Lung microvascular endothelial cell (primary cell): ENCODE measurements at regions not wholly inside any gene's neighbourhood (a gene's known extent, or its start where the extent isn't known, plus 50 kb on each side); places are given as distances from the start of the nearest gene placed in this dataset.

ENCODE experiments used
- DNase-seq, 2 donors: peaks; one replicate each; pipeline versions ENCODE4 v3.0.0 to v3.0.0-alpha.2; 2010; ENCODE audit warnings: low read depth in 2 of 2

DNA sequence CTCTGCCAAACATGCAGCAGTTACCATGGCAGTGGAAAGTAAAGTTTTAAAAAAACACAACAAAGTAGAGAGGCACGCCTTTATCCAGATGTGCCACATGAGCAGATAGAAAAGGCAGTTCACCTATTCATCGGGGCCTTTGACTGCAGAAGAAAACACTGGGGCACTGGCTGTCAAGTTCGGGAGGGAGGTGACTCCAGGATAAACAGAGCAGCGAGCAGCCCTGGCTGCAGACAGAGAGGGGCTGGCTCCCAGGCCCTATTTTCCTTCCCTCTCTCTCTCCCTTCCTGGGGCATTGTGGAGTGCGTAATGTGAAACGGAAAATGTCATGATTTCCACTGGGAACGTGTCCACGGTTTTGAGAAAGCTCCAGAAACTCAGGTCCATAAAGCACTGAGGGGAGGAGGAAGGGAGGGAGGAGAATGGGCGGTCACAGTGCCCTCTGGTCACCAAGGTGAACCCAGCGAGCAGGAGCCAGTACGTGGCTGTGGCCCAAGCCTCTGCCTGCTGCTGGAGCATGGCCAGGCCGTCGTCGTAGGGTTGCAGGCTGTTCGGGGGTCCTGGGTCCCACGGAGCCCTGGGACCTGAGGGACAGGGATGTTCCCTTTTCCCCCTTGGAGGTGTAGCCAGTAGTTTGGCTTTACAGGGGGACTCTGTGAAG is 114.7 kb upstream of the IRF2BP2 start:
- DNase-seq = peak; percentile 96 to 99

DNA sequence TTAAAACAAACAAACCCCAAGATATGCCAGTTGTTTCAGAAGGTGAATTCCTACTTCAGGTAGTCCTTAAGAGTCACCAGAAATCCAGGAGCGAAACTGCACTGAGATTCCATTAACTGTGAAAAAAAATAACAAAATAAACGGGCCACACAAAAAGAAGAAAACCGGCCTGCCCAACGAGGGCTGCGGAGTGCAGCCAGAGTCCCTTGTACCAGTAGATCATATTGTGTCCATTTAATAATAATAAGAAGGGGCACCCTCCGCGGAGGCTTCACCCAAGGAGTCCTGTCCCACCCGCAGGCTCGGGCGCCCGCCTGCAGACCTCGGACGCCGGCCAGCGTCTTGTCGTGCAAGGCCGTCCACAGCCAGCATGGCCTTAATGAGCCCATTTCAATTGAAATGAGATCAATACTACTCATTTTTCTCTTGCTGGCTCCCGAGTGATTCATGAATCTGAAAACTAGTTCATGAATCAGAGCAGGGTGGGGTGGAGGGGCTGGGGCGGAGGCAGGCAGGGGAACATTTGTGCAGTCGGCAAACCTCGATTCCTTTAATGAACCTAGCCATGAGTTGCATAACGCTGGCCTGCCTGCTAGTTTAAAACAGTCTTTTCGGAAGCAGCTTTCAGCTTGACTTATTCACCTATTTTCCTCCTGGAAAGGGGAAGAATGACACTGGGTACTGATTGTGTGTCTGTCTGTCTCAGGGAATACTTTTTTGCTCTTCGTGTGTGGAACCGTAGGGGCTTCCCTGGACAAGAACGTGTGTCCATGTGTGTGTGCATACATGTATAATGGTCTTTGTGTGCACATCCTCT is 113.1 kb upstream of the IRF2BP2 start:
- DNase-seq = peak; percentile 90

DNA sequence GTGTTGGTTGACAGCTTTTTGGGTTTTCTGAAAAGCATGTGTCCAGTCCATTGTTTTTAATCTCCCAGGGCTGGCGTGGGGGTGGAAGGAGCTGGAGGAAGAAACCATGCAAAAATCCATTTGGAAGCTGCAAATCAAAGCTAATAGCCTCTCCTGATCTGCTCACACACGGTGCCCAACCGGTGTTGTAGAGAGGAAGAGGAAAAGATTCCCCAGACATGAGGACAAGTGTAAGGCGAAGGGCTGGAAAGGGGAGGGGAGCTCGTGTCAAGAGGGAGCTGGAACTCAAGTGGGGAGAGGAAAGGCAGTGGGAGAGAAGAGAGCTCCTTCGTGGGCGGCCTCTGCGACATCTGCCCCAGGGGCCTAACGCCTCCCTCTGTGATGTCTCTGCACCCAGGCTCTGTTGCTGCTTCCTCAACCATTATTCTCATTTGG is 112.3 kb upstream of the IRF2BP2 start:
- DNase-seq = no peak

DNA sequence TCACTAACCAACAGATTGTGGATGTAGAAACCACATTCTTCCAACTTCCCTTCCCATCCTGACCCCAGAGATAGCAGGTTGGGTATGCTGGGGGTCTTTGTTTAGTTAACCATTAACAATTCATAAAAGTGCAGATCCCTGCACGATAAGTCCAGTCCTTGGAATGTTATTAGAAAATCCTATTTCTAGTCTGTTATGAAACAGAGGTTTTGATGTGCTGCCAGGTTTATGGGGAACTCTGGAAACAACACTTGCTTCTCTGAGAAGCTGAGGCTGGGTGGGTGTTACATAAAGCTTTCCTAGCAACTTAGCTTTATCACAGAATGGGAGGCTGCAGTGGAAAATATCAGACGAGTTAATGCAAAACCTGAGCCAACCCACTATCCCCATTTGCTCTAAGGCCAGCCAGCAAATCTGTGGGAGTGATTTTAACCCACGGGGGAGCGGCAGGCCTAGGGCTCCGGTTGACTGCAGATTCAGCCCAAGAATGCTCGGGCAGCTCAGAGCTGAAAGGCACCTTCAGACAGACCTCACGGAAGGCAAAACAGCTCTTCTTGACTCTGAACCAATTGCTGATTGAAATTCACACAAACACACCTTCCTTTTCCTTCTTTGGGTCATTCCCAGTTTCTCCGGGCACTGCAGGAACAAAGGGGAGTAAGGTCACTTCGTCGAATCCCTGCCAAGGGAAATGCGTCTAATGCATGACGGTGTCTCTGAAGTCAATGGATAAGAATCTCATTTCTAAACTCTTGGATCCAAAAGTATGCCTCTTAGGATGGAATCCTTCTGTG is 111.7 kb upstream of the IRF2BP2 start:
- peak; percentile 82 to 95 for DNase-seq

DNA sequence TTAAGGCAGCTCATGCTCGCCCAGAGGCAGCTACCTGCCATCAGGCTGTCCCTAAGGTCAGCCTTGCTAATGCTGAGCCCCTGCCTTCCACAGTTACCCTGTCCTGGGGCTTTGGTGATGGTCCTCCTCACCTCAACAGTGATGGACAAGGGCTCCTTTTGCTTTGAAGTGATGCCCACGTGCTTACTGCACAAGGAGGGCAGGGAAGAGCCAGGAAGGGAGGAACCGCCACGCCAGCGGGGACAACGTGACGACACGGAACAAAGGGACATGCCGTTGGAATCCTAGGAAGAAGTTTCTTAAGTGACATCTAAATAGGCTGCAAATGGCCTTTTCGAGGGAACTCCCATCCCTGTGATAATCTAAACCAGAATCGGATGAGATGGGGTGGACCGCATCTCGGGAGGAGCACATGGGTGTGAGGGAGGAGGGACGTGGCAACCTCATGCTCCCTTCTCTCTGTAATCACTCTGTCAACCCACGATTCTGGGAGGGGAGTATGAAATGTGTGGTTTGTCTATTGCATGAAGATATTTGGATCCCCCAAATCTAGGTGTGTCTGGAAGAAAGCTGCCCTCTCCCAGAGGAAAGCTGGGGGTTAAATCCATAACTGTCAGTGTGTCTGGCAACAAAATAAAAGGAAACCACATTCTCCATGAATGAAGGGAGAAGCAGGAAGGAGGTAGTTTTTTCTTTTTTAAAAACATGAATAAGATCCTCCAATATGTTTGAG is 110.9 kb upstream of the IRF2BP2 start:
- DNase-seq = no peak

DNA sequence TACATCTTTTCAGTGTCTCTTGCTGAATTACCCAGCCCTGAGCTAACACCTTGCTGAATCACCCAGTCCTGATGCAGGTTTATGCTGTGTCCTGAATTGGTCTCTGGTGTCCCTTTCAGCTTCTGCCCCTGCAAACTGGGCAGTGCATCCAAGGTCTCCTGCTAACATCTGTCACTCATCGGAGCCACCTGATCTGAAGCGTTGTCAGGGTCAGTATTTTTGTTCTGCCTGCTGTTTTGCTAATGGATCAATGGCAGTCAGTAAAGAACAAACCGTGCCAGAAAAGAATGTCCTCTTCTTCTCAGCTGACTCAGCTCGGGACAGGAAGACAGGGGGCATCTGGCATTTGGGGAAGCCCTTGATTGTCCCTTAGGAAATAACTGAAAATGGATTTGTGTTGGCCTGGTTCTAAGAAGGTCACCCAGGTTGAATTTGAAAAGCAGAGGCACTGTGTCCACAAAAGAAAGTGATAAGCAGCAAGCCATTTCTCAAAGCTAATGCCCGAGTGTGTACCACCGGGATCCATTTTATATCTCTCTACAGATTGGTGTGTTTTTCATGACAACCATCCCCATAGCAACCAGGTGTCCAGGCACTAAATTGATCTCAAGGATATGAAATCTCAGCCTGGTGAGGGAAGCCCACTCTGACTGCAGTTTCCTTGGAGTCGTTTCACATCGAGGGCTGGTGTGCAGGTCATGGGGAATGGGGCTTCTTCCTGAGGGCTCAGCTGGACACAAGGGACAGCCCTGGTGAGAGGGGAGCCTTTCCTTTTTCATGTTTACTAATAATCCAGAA is 109.7 kb upstream of the IRF2BP2 start:
- peak in 1 of 2 donors; percentile 69 for DNase-seq

DNA sequence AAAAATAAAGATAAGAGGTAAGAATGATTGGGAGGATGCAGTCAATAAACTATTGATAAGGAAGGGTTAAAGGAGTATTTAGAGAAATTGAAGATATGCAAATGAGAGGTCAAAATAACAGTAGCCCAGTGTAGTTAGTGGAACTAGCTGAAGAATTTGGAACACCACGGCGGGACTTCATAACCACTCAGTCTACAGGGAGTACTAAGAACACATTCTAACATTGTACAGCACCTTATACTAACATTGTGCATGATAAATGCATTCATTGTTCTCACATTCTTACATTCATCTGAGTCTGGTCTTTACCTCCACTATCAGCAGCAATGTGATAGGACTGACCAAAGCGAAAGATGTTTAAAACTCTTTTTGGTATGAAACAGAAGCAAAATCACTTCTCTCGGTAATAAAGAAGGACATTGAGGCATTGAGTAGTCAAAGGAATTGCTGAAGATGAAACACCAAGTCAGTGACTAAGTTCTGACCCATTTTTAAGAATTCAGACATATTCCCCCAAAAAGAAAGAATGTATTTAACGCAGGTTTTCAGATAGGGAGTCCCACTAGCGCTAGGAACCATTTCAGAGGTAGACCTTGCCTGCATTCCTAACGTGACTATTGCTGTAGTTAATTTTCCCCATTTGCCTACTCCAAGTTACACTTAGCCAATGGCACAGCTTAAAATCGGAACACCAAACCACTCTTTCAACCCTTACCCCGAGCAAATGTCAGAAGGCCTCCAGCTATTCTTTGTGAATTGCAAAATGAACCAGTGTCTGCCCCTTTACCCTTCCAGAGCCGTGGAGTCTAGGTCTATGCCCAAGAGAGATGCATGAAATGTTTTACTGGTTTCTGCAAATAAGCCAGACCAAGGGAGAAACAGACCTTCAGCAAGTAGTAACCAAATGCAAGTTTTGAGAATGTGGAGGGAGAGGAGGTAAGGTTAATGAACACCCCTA is 108.8 kb upstream of the IRF2BP2 start:
- no peak for DNase-seq

DNA sequence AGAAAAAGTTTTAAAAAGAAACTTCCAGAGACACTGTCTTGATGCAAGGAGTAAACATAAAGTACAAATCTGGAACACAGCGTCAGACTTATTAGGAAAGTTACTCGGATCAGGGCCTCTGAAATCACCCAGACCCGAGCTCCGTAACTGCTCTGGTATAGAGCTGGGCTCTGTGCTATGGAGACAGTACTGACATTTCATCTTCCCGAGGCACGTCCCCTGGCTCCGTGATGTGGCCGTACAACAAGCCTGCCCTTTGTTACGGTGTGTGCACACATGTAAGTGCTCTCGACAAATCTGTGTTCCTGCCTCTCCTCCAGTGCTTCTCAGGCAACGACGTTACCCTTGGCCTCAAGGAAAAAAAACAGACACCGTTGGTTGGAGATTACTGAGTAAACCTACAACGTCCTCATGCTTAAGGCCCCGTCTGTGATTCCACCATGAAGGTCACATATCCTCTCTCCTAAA is 107.0 kb upstream of the IRF2BP2 start:
- DNase-seq = no peak

DNA sequence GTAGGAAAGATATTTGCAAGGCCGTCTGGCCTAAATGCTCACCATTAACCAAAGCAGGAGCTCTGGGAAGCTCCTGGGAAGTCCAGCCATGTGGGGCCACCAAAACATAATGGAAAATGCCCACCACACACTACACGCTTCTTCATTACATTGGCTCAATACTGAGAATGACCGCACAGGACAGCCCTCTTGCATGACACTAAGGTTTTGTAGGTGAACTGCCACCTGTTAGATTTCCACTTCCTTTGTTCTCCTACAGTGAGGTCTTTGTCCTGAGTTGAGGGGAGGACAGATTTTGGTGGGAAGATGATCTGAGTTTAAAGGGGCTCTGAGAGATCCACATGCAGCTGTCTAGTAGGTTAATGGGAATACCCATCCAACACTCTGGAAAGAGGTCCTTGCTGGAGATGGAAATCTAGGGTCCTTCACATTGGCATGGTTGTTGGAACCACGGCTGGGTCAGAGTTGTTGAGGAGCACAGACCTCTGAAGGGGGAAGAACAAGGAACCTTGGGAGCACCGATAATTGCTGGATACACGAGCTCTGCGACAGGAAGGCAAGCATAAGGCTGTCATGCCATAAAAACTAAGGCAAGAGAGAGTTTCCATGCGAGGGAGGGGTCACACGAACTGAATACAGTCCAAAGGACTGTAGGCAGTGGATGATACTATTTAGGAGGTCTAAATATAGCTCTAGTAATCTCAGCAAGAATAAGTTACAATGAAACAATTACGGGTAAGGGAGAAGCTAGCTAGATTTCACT is 105.5 kb upstream of the IRF2BP2 start:
- no peak for DNase-seq

DNA sequence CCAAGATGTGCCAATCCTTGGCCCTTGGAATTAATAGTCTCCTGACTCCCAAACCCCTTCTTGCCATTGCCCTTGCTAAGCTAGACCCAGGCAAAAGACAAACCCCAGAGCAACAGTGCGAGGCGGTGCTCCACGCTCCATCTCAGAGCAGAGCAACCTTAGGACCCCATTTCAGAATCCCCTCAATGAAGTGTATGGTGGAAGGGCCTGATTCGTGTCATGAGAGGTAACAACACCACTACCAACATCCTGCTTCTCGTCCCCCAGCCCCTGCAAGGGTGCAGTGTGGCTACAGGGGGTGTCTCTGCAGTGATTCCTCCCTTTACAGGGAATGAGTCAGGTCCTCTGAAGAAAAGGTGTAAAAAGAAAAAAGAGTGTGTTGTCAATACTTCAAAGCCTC is 103.9 kb upstream of the IRF2BP2 start:
- DNase-seq = no peak

DNA sequence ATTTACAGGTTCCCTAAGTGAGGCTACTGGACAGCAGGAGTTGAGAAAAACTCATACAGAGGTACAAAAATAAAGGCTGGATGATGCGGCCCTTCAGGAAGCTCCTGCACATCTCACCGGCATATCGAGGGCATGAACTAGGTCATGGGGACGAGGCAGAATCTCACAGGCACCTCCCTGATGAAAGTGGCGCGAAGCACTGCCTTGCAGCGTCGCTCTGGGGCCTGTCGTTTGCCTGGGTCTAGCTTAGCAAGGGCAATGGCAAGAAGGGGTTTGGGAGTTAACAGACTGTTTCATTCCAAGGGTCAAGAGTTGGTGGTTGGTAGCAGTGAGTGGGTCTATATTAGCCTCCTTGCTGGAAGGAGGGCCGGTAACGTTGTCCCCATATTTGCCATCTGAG is 103.5 kb upstream of the IRF2BP2 start:
- no peak for DNase-seq

DNA sequence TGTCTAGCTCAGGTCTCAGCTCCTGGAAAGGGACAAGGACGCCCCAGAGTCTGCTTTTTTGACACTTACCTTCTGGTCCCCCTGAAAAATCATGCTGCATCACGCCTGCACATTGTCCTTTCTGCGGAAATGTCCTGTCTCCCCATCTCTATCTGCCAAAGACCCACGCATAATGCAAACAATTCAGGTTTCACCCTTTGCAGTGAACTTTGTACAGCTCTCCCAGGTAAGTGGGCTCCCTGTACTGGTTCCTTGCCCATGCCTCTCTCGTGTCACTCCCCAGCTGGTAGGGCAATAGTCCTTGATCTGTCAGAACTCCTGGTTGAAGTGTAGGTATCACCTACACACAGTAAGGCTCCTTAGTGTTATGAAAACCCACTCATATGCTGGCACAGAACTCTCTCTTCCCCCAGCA is 102.9 kb upstream of the IRF2BP2 start:
- no peak for DNase-seq

DNA sequence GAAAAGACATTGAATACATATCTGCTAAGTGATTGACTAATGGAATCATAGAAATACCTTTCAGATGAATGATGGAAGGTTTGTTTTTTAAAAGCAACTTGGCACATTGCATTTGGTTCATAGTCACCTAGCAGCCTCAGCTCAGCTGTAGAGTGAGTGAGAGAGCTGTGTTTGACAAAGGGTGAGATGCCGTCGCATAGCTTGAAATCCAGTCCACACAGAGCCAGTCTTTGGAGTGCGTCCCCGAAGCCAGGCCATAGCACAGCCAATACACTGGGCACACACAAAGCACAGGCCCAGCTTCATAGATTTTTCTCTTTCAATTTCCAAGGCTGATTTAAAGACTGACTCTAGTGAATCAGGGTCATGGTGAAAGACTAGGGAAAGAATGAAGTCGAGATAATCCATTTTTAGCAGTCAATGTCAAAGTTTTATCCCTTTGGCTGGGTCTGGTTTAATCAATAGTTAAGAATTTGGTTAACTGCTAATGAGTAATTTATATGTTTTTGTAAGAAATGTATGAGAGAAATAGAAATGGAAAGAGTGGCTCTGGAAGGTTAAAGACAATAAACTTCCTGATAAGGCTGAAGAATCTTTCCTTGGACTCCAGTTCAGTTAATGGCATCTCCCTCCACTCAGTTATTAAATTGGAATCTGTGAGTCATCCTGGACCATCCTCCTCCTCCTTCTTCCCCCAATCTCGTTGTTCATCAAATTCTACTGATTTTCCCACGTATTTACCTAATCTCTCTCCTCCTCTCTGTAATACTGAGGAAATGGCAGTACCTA is 101.2 kb upstream of the IRF2BP2 start:
- DNase-seq = no peak

DNA sequence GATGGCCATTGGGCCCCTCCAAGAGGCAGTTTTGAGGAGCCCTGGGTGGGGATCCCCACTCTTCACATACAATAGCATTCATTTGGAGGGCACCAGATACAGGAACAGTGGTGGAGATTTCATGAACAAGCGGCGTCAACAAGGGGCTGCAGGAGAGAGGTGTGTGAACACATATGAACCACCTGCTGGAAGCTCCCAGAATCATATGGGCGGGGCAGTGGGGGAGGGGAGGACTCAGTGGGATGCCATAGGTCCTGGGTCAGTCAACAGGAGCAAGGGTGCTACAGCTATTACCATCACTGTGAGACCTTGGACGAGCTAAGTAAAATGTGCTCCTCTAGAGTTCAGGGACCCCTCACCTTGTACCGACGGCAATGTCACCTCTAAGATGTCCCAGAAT is 100.4 kb upstream of the IRF2BP2 start:
- DNase-seq = no peak

DNA sequence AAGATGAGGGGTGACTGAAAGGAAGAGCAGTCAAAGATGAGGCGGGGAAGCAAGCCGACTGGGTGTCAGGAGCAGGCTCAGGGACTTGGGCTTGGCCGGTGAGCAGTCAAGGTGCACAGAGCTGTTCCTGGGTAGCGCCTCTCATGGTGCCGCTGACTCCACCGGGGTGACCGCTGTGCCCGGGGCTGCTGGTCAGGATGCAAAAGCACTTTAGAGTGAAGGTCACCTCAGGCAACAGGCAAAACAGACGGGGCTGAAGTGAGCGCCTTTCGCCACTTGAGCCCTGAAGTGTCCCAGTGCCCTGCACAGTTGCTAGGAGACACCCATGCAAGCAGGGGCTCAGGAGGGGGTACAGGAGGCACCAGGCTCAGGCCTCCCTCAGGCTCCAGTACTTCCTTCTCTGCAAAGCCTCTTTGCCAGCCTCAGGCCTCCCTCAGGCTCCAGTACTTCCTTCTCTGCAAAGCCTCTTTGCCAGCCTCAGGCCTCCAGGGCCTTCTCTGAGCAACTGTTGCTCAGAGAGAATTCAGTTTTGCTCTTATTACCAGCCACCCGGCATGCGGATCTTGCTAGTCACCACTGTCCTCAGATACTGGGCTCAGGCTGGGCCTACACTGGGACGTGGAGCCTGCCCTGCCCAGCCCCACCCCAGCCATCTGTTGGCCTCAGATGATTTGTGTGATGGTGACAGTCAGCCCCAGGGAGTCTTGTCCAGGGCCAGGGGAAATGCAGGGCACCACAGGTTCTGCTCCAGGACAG is 99.7 kb upstream of the IRF2BP2 start:
- DNase-seq = no peak

DNA sequence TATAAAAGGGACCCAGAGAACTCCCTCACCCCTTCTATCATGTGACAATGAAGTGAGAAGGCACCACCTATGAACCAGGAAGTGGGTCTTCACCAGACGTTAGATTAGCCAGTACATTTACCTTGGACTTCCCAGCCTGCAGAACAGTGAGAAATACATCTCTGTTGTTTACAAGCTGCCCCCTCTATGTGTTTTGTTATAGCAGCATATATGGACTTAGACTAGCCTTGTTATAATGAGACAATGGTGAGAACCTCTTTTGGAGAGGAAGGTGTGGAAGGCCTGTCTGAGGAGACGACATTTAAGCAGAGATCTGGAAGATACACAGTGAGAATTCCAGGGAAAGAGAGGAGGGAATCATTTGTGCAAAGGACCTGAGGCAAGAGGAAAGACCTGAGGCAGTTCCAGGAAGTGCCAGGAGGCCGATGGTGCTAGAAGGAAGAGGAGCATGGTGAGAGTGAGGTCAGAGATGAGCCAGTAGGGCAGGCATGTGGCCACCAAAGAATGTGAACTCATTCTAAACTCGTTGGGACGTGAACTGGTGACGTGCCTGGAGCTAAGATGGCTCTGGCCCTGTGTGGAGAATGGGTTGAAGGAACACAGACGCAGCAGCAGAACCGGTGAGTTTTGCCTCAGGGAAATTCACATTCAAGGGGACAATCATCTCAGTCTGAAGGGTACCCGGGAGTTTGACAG is 98.9 kb upstream of the IRF2BP2 start:
- no peak for DNase-seq

DNA sequence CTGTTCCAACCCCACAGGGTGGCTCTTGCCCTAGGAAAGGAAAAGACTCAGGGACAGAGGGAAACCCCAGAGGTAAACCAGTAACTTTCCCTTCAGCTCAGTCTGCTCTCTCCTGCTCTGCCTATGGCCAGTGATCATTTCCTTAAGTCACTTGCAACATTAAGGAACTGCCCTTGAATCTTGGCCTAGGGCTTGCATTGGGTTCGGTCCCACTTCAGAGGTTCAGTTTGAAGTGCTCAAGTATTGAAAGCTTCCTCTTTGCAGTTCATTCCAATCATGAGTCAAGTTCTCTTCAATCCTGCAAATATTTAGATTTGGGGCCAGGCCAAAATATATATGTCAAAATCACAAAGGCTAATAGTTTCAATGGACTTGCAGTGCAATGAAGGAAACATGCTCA is 97.7 kb upstream of the IRF2BP2 start:
- no peak for DNase-seq
